Neural crest cell (in vitro differentiated cells): ENCODE measurements at regions not wholly inside any gene's neighbourhood (a gene's known extent, or its start where the extent isn't known, plus 50 kb on each side); places are given as distances from the start of the nearest gene placed in this dataset.
A peak's percentile ranks its signal among the peaks of the same experiment; 100 is the strongest.
"Not testable (repeated sequence)": the region's sequence is repeated elsewhere in the genome, so short reads cannot be mapped to it uniquely, and the experiment has no call there.

Experiments
- DNase-seq: peaks from one replicate; pipeline ENCODE4 v3.0.0; 2021; ENCODE audit warnings: low read depth, mixed read lengths, low spot score
- H3K27ac Mint-ChIP-seq: one replicate; pipeline ENCODE4 v1.8.0; 2021; ENCODE audit warnings: mild to moderate bottlenecking, mixed read lengths; ENCODE audit not compliant: unreplicated experiment
- H3K27me3 Mint-ChIP-seq: 2 replicates; pipeline ENCODE4 v1.8.0; 2021; ENCODE audit warnings: low read depth, mild to moderate bottlenecking, mixed read lengths
- H3K36me3 Mint-ChIP-seq: 2 replicates; pipeline ENCODE4 v1.8.0; 2021; ENCODE audit warnings: low read depth, mild to moderate bottlenecking, mixed read lengths
- H3K4me1 Mint-ChIP-seq: 2 replicates; pipeline ENCODE4 v1.8.0; 2021; ENCODE audit warnings: mixed read lengths
- H3K4me3 Mint-ChIP-seq: one replicate; pipeline ENCODE4 v1.8.0; 2021; ENCODE audit warnings: mild to moderate bottlenecking, mixed read lengths
- H3K9me3 Mint-ChIP-seq: 2 replicates; pipeline ENCODE4 v1.8.0; 2021; ENCODE audit warnings: mixed read lengths
- CTCF ChIP-seq: fragments of 200-600 bp; sonication (generic); conservative IDR thresholded peaks from 2 replicates; pipeline ENCODE4 v1.5.0; 2021; ENCODE audit warnings: antibody characterized with exemption, mild to moderate bottlenecking

DNA sequence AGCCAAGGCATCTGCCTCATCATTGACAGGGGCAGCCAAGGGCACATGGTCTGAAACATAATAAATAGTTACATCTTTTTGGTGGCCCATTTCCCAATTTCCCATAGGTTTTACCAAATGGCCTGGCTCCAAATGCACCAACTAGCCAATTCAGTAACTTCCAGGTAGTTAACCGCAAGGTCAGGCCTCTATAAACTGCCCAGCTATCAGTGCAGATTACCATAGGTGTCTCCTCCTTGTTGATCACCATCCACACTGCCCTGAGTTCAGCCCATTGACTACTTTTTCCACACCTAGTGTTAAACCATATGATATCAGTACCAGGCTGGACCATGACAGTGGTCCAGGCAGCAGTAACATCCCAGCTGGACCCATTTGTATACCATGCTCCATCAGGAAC lies 1145.1 kb upstream of the POU3F4 start:
- H3K27ac Mint-ChIP-seq: no peak overlapping the region
- DNase-seq: no peak
- H3K4me1 Mint-ChIP-seq: no peaks in the 10 kb centered on the region
- no peak for TF ChIP-seq CTCF
- no peaks in the 10 kb centered on the region for H3K27me3 Mint-ChIP-seq
- H3K9me3 Mint-ChIP-seq: peaks cover 11% of the 10 kb centered on the region
- H3K36me3 Mint-ChIP-seq: no peaks in the 10 kb centered on the region
- no peak overlapping the region for H3K4me3 Mint-ChIP-seq

DNA sequence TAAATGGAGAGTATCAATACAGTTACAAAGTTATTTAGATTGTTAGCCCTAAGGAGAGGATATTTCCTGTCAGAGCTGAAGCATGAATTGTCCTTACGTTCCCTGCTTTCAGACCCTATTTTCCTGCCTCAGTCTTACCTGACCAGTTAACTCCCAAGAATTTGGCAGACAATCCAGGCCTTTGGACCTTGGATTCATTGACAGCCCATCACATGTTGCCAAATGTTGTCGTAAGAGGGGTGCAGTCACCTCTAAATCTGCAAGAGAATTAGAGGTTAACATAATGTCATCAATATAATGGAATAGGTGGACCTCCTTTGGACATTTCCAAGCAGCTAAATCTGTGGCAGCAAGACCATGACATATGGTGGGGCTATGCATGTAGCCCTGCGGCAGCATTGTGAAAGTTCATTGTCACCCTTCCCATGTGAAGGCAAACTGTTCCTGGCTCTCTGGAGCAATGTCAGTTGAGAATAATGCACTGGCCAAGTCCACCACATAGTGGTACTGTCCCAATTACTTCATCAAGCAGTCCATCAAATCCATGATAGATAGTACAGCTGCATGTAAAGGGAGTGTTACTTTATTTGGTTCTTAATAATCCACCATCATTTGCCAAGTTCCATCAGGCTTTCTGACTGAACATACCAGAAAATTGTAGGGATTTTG lies 1137.0 kb upstream of the POU3F4 start:
- Mint-ChIP-seq H3K36me3 (no peaks in the 10 kb centered on the region), H3K9me3 (no peaks in the 10 kb centered on the region), H3K4me1 (no peaks in the 10 kb centered on the region), H3K27me3 (no peaks in the 10 kb centered on the region), H3K27ac (no peak overlapping the region), H3K4me3 (no peak overlapping the region)
- no peak for TF ChIP-seq CTCF
- DNase-seq: no peak

DNA sequence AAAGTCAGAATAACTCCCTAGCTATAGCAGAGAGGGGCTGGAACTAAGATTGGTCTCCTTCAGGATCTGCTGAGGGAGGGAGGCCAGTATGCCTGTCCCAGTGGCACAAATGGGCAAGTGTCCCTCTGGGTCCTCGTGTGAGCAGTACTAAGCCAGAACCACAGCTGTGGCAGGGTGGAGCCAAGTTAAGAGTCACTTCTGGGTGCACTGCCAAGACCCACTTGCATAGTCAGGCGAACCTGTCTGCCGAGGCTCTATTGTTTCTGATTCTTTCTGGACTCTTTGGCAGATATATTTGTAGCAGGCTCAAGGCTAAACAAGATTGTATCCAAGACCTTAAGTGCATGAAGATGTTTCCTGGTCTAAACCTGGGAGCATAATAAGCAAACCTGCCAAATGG lies 1123.7 kb upstream of the POU3F4 start:
- H3K36me3 Mint-ChIP-seq: no peaks in the 10 kb centered on the region
- DNase-seq: no peak
- no peaks in the 10 kb centered on the region for H3K4me1 Mint-ChIP-seq
- H3K27ac Mint-ChIP-seq: no peak overlapping the region
- TF ChIP-seq CTCF: no peak
- H3K4me3 Mint-ChIP-seq: no peak overlapping the region
- no peaks in the 10 kb centered on the region for H3K27me3 Mint-ChIP-seq
- no peaks in the 10 kb centered on the region for H3K9me3 Mint-ChIP-seq

DNA sequence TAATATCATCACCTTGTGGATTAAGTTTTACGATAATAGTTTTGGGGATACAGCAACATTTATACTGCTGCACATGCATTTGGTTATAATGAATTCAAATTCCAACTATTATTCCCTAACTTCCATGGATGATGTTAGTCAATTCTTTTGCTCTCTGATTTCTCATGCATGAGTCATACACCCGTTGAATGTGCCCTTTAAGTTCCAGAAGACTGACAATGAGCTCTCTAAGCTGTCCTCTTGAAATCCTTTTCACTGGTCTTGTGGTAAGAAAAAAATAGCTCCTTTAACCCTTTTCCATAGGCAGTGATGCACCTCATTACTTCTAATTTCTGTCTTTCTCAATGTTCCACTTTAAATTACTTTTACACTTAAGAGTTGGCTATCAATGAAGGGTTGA lies 1095.2 kb upstream of the POU3F4 start:
- no peak overlapping the region for H3K27ac Mint-ChIP-seq
- no peaks in the 10 kb centered on the region for H3K36me3 Mint-ChIP-seq
- DNase-seq: no peak
- H3K27me3 Mint-ChIP-seq: no peaks in the 10 kb centered on the region
- TF ChIP-seq CTCF: no peak
- no peak overlapping the region for H3K4me3 Mint-ChIP-seq
- H3K9me3 Mint-ChIP-seq: no peaks in the 10 kb centered on the region
- H3K4me1 Mint-ChIP-seq: peaks cover 17% of the 10 kb centered on the region

GRCh38 chrX:82442281-82442680 lies 1065.8 kb upstream of the POU3F4 start:
- TF ChIP-seq CTCF: no peak
- Mint-ChIP-seq H3K27ac (no peak overlapping the region), H3K4me3 (no peak overlapping the region), H3K27me3 (no peaks in the 10 kb centered on the region), H3K4me1 (no peaks in the 10 kb centered on the region), H3K9me3 (peaks cover 10% of the 10 kb centered on the region), H3K36me3 (peaks cover 4% of the 10 kb centered on the region)
- no peak for DNase-seq

GRCh38 chrX:82451725-82452124 lies 1056.4 kb upstream of the POU3F4 start:
- Mint-ChIP-seq H3K27ac (no peak overlapping the region), H3K4me3 (no peak overlapping the region), H3K36me3 (peaks cover 10% of the 10 kb centered on the region), H3K4me1 (no peaks in the 10 kb centered on the region), H3K27me3 (no peaks in the 10 kb centered on the region), H3K9me3 (peaks cover 31% of the 10 kb centered on the region)
- TF ChIP-seq CTCF: no peak
- DNase-seq: no peak

- DNase-seq, H3K4me1 Mint-ChIP-seq, H3K36me3 Mint-ChIP-seq, H3K4me3 Mint-ChIP-seq, H3K27me3 Mint-ChIP-seq: not testable (repeated sequence)
- H3K27ac Mint-ChIP-seq: peak overlapping the region; percentile 78
- H3K9me3 Mint-ChIP-seq: peaks cover 18% of the 10 kb centered on the region
Observed at GRCh38 chrX:82455852-82456251, 1052.2 kb upstream of the POU3F4 start.
